ENCODE measurements at regions not wholly inside any gene's neighbourhood (a gene's known extent, or its start where the extent isn't known, plus 50 kb on each side); places are given as distances from the start of the nearest gene placed in this dataset.
"Not testable (repeated sequence)": the region's sequence is repeated elsewhere in the genome, so short reads cannot be mapped to it uniquely, and the experiment has no call there.

- H3K4me3 ChIP-seq (ENCODE audit: low read depth, low read length), result no peak overlapping the region
- no peak for TF ChIP-seq CTCF (IDR thresholded peaks at IDR 0.05; ENCODE audit: low read depth, low read length)
Measured at GRCh38 chr3:178353006-178353694, 183.1 kb upstream of the KCNMB2 start.

GRCh38 chr3:178359728-178360127 lies 176.5 kb upstream of the KCNMB2 start:
- H3K4me3 ChIP-seq (ENCODE audit: low read depth, low read length), result no peak overlapping the region
- no peak for TF ChIP-seq CTCF (IDR thresholded peaks at IDR 0.05; ENCODE audit: low read depth, low read length)

- not testable (repeated sequence) for H3K4me3 ChIP-seq (ENCODE audit: low read depth, low read length)
Measured at GRCh38 chr3:178363048-178363447, 173.2 kb upstream of the KCNMB2 start.

DNA sequence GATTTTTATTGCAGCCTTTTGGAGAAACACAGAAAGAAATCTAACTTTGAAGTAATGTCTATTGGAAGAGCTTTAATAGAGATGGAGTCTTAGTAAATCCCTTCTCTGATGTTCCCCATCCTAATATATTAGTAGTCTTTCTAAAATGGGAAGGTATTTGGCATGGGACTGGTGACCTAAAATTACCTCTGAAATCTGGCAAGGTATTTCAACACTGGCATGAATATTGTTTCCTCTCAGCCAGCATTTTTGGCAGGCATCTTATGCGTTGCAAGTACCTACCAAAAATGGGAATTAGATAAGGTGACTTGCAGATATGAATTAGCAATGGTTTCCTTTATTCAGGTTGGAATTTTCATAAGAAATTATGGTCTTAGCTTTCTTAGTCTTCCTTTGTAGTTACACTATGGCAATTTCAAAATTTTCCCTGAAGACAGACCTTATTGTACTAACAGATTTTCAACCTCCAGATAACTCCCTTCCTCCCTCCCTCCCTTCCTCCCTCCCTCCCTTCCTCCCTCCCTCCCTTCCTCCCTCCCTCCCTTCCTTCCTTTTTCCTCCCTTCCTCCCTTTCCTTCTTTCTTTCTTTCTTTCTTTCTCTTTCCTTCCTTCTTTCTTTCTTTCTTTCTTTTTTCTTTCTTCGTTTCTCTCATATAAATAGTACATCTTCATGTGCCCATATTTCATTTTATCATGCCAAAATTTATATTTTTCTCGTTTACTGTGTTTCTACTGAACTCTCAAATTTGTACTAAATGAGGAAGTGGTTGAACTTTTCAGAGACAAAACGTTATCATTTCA lies 168.2 kb upstream of the KCNMB2 start:
- TF ChIP-seq CTCF (IDR thresholded peaks at IDR 0.05; ENCODE audit: low read depth, low read length), result no peak
- no peak overlapping the region for H3K4me3 ChIP-seq (ENCODE audit: low read depth, low read length)

DNA sequence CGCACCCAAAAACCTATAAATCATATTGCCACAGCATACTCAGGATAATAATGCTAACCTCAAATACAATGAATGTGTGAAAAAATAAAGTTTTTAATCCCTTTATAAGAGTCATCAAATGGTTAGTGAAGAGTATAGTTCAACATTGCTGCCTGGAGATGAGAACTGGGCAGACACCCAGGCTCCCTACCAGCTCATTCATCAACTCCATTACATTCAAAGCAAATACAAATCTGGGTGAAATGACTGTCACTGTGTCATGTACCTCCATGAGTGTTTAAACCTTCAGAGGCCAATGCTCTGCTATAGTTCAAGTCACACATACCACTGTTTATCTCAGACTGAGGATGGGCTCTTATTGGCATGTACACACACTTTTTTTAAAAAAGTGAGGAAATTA lies 167.2 kb upstream of the KCNMB2 start:
- TF ChIP-seq CTCF (IDR thresholded peaks at IDR 0.05; ENCODE audit: low read depth, low read length), result no peak
- no peak overlapping the region for H3K4me3 ChIP-seq (ENCODE audit: low read depth, low read length)

- TF ChIP-seq CTCF (IDR thresholded peaks at IDR 0.05; ENCODE audit: low read depth, low read length), result no peak
- H3K4me3 ChIP-seq (ENCODE audit: low read depth, low read length), result no peak overlapping the region
Measured at GRCh38 chr3:178369811-178370210, 166.4 kb upstream of the KCNMB2 start.

DNA sequence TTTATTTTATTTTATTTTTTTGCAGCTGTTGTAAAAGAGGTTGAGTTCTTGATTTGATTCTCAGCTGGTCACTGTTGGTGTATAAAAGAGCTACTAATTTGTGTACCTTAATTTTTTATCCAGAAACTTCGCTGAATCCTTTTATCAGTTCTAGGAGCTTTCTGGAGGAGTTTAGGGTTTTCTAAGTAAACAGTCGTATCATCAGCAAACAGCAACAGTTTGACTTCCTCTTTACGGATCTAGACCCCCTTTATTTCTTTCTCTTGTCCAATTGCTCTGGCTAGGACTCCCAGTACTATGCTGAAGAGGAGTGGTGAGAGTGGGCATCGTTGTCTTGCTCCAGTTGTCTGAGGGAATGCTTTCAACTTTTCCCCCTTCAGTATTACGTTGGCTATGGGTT lies 165.8 kb upstream of the KCNMB2 start:
- TF ChIP-seq CTCF (IDR thresholded peaks at IDR 0.05; ENCODE audit: low read depth, low read length), result no peak

More for the DNA sequence above, 165.8 kb upstream of the KCNMB2 start:
- H3K4me3 ChIP-seq (ENCODE audit: low read depth, low read length), result no peak overlapping the region

Data from WI38 (cell line).